ENCODE measurements at regions not wholly inside any gene's neighbourhood (a gene's known extent, or its start where the extent isn't known, plus 50 kb on each side); places are given as distances from the start of the nearest gene placed in this dataset.

DNA sequence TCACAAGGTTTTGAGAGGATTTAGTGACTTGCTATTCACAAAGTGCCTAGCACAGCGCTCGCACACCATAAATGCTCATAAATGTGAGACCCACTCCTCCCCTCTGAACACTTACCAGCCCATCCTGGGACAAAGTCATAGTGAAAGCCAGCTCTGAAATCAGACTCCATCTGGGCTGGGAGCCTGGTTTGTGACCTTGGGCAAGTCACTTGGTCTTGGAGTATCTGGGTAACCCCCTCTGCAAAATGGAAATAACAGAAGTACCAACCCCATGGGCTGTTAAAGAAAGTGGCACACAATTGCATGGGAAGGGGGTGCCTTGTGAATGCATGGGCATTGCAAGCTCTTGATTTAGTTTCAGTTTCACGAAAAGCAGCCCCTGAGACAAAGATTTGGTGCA is 104.7 kb upstream of the CDH5 start:
- no peak for DNase-seq (ENCODE audit: low read depth in 2 of 2)
- peaks cover 14% of the 10 kb centered on the region for H3K4me1 ChIP-seq (ENCODE audit: control insufficient read depth, extremely low read depth, insufficient read depth, low read length)

DNA sequence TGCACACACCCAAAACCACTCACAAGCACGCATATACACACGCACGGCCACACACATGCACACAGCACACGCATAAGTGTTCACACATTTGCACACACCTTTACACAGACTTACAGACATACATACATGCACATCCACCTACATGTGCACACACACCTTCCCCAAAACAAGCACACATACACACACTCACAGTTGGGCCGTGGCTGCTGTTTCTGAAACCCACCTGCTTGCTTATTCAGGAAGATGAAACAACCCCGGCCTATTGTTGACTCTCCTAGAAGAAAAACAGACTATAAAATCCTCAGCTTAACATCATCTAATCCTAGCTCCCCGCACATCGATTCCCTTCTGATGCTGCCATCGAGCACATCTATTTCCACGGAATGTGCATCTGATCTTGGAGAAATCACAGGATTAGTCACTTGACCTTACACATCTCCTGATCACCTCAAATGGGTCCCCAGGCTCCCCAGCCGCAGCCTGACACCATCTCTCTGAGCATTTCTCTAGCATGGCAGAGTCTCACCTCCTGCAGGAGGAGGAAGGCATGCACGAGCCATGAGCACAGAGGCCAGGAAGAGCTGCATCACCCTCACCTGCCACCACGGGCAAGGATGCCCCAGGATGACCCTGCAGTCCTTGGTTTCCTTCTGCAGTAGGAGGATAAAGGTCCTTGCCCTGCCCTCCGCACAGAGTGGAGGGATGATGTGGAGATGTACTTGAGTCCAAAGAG is 105.8 kb upstream of the CDH5 start:
- H3K9ac ChIP-seq (ENCODE audit: insufficient read depth, low read length): no peak overlapping the region
- H3K27me3 ChIP-seq (ENCODE audit: control insufficient read depth, insufficient read depth, low read length): no peaks in the 10 kb centered on the region
- H3K4me2 ChIP-seq (ENCODE audit: extremely low read depth, insufficient read depth, low read length): no peak overlapping the region
- no peak overlapping the region for H2AFZ ChIP-seq (ENCODE audit: low read length)
- no peak for DNase-seq (ENCODE audit: low read depth in 2 of 2)
- H4K20me1 ChIP-seq (ENCODE audit: control insufficient read depth, extremely low read depth, insufficient read depth, low read length): no peaks in the 10 kb centered on the region
- no peaks in the 10 kb centered on the region for H3K36me3 ChIP-seq (ENCODE audit: control insufficient read depth, insufficient read depth, low read length)
- H3K4me3 ChIP-seq (replicated peaks in 1 of 4; ENCODE audit: control extremely low read depth in 1 of 4, insufficient read depth in 1 of 4, low read depth in 3 of 4, low read length in 4 of 4): no peak overlapping the region
- H3K4me1 ChIP-seq (ENCODE audit: control insufficient read depth, extremely low read depth, insufficient read depth, low read length): peaks cover 8% of the 10 kb centered on the region
- H3K9me3 ChIP-seq (ENCODE audit: control insufficient read depth, insufficient read depth, low read depth, low read length): no peaks in the 10 kb centered on the region
- no peaks in the 10 kb centered on the region for H3K79me2 ChIP-seq (ENCODE audit: control insufficient read depth, insufficient read depth, low read length)
- H3K27ac ChIP-seq (ENCODE audit: insufficient read depth, low read length): no peak overlapping the region
- no peak for TF ChIP-seq EZH2 (IDR thresholded peaks at IDR 0.05; ENCODE audit: low read length, missing control alignments)
- TF ChIP-seq, protein P1, sequence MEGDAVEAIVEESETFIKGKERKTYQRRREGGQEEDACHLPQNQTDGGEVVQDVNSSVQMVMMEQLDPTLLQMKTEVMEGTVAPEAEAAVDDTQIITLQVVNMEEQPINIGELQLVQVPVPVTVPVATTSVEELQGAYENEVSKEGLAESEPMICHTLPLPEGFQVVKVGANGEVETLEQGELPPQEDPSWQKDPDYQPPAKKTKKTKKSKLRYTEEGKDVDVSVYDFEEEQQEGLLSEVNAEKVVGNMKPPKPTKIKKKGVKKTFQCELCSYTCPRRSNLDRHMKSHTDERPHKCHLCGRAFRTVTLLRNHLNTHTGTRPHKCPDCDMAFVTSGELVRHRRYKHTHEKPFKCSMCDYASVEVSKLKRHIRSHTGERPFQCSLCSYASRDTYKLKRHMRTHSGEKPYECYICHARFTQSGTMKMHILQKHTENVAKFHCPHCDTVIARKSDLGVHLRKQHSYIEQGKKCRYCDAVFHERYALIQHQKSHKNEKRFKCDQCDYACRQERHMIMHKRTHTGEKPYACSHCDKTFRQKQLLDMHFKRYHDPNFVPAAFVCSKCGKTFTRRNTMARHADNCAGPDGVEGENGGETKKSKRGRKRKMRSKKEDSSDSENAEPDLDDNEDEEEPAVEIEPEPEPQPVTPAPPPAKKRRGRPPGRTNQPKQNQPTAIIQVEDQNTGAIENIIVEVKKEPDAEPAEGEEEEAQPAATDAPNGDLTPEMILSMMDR (conservative IDR thresholded peaks at IDR 0.05 in 1 of 2, IDR thresholded peaks at IDR 0.05 in 1 of 2; ENCODE audit: low read depth in 1 of 2, low read length in 2 of 2): no peak

More for the DNA sequence above, 104.7 kb upstream of the CDH5 start:
- no peaks in the 10 kb centered on the region for H3K9me3 ChIP-seq (ENCODE audit: control insufficient read depth, insufficient read depth, low read depth, low read length)
- H3K4me2 ChIP-seq (ENCODE audit: extremely low read depth, insufficient read depth, low read length): no peak overlapping the region
- TF ChIP-seq, protein P1 (conservative IDR thresholded peaks at IDR 0.05 in 1 of 2, IDR thresholded peaks at IDR 0.05 in 1 of 2; ENCODE audit: low read depth in 1 of 2, low read length in 2 of 2): no peak
- TF ChIP-seq EZH2 (IDR thresholded peaks at IDR 0.05; ENCODE audit: low read length, missing control alignments): no peak
- H3K36me3 ChIP-seq (ENCODE audit: control insufficient read depth, insufficient read depth, low read length): no peaks in the 10 kb centered on the region
- H3K79me2 ChIP-seq (ENCODE audit: control insufficient read depth, insufficient read depth, low read length): no peaks in the 10 kb centered on the region
- no peak overlapping the region for H3K27ac ChIP-seq (ENCODE audit: insufficient read depth, low read length)
- no peak overlapping the region for H2AFZ ChIP-seq (ENCODE audit: low read length)
- H4K20me1 ChIP-seq (ENCODE audit: control insufficient read depth, extremely low read depth, insufficient read depth, low read length): no peaks in the 10 kb centered on the region
- no peaks in the 10 kb centered on the region for H3K27me3 ChIP-seq (ENCODE audit: control insufficient read depth, insufficient read depth, low read length)
- H3K9ac ChIP-seq (ENCODE audit: insufficient read depth, low read length): no peak overlapping the region
- H3K4me3 ChIP-seq (replicated peaks in 1 of 4; ENCODE audit: control extremely low read depth in 1 of 4, insufficient read depth in 1 of 4, low read depth in 3 of 4, low read length in 4 of 4): no peak overlapping the region

DNA sequence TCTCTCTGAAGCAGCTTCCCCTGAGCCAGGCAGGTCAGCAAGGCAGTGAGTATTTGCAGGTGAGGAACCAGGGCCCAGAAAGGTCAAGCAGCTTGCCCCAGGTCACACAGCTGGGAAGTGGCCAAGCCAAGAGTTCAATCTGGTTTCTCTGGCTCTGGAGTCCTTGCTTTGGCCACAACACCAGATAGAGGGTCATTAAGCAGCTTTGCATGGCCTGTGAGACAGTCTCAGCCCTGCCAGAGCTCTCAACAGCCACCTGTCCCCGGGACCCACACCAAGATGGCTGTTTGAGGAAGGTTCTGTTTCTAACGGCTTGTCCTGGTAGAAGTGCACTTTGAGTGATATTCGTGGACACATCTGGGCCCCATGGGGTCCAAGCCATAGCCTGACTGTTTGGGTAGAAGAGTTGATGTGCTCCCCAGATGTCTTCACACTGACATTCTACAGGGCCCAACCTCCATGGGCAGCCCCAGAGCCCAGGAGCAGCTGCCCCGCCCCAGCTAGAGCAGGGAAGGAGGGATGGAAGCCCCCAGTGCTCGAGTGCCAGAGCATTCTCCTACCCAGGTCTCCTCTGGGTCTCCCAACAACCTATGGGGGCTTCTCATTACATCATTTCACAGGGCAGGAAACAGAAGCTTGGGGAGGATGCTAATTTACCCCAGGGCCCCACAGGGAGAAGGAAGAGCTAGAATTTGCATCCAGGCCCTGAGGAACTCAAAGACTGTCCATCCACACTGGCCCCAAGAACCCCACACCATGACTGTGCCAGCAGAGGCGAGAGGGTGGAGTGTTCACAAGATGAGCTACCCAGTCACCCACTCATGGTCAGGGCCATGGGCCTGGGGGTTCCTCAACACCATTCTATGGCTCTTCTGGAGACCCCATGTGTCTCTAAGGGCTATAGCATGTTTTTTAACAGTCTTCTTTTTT is 107.3 kb upstream of the CDH5 start:
- Histone ChIP-seq H3K36me3 (ENCODE audit: control insufficient read depth, insufficient read depth, low read length) (no peaks in the 10 kb centered on the region), H3K27me3 (ENCODE audit: control insufficient read depth, insufficient read depth, low read length) (no peaks in the 10 kb centered on the region), H2AFZ (ENCODE audit: low read length) (no peak overlapping the region), H3K27ac (ENCODE audit: insufficient read depth, low read length) (no peak overlapping the region), H4K20me1 (ENCODE audit: control insufficient read depth, extremely low read depth, insufficient read depth, low read length) (no peaks in the 10 kb centered on the region), H3K79me2 (ENCODE audit: control insufficient read depth, insufficient read depth, low read length) (no peaks in the 10 kb centered on the region), H3K4me2 (ENCODE audit: extremely low read depth, insufficient read depth, low read length) (no peak overlapping the region), H3K4me1 (ENCODE audit: control insufficient read depth, extremely low read depth, insufficient read depth, low read length) (peaks cover 5% of the 10 kb centered on the region), H3K4me3 (replicated peaks in 1 of 4; ENCODE audit: control extremely low read depth in 1 of 4, insufficient read depth in 1 of 4, low read depth in 3 of 4, low read length in 4 of 4) (no peak overlapping the region), H3K9me3 (ENCODE audit: control insufficient read depth, insufficient read depth, low read depth, low read length) (no peaks in the 10 kb centered on the region), H3K9ac (ENCODE audit: insufficient read depth, low read length) (no peak overlapping the region)
- no peak for DNase-seq (ENCODE audit: low read depth in 2 of 2)
- TF ChIP-seq EZH2 (IDR thresholded peaks at IDR 0.05; ENCODE audit: low read length, missing control alignments): no peak
- TF ChIP-seq, protein P1 (conservative IDR thresholded peaks at IDR 0.05 in 1 of 2, IDR thresholded peaks at IDR 0.05 in 1 of 2; ENCODE audit: low read depth in 1 of 2, low read length in 2 of 2): no peak
